Tibial nerve (tissue), 4 donors: ENCODE measurements at regions not wholly inside any gene's neighbourhood (a gene's known extent, or its start where the extent isn't known, plus 50 kb on each side); places are given as distances from the start of the nearest gene placed in this dataset.

Experiments
- DNase-seq, 2 donors: peaks; one replicate each; pipeline ENCODE4 v3.0.0-alpha.2; 2019; ENCODE audit warnings: low spot score in 2 of 2
- H3K27ac ChIP-seq, 4 donors: fragments of 200-600 bp; sonication (generic) in 3 of 4; one replicate each; pipeline ENCODE4 v1.5.1; 2017 to 2019; ENCODE audit warnings: mild to moderate bottlenecking in 1 of 4
- H3K27me3 ChIP-seq, 2 donors: fragments of 200-600 bp; sonication (generic) in 1 of 2; one replicate each; pipeline versions ENCODE4 v1.5.1 to v1.6.0; 2017 to 2019
- H3K36me3 ChIP-seq, 3 donors: fragments of 200-600 bp; sonication (generic); one replicate each; pipeline ENCODE4 v1.5.1; 2018 to 2019
- H3K4me1 ChIP-seq, 4 donors: fragments of 200-600 bp; sonication (generic) in 3 of 4; one replicate each; pipeline ENCODE4 v1.5.1; 2017 to 2019
- H3K4me3 ChIP-seq, 4 donors: fragments of 200-600 bp; sonication (generic) in 3 of 4; one replicate each; pipeline ENCODE4 v1.5.1; 2017 to 2019; ENCODE audit warnings: mild to moderate bottlenecking in 1 of 4, moderate library complexity in 1 of 4
- H3K9me3 ChIP-seq, 4 donors: fragments of 200-600 bp; sonication (generic) in 3 of 4; one replicate each; pipeline ENCODE4 v1.5.1; 2017 to 2019
- EP300 ChIP-seq, 2 donors: sonication (generic); formaldehyde crosslinking; IDR thresholded peaks; one replicate each; pipeline ENCODE4 v1.6.1; 2017; ENCODE audit warnings: antibody characterized with exemption in 2 of 2, mild to moderate bottlenecking in 1 of 2
- POLR2A ChIP-seq, 2 donors: fragments of 450-650 bp; IDR thresholded peaks; one replicate each; pipeline ENCODE4 v1.6.1; 2017; ENCODE audit warnings: antibody characterized with exemption in 2 of 2, mild to moderate bottlenecking in 2 of 2, moderate library complexity in 2 of 2
- WGBS, 2 donors: methylation state at CpG; one replicate each; pipeline ENCODE4 v1.1.5; 2018; 5-methylcytosine and 5-hydroxymethylcytosine counted together
- TF ChIP-seq, protein P1 (sequence below), 5 experiments: fragments of 200-600 bp in 3 of 5; fragments of 450-650 bp in 2 of 5; sonication (generic) in 3 of 5; IDR thresholded peaks; one replicate each; pipeline ENCODE4 v1.5.1; 2016 to 2019; ENCODE audit warnings: antibody characterized with exemption in 5 of 5, mild to moderate bottlenecking in 3 of 5, moderate library complexity in 2 of 5

DNA sequence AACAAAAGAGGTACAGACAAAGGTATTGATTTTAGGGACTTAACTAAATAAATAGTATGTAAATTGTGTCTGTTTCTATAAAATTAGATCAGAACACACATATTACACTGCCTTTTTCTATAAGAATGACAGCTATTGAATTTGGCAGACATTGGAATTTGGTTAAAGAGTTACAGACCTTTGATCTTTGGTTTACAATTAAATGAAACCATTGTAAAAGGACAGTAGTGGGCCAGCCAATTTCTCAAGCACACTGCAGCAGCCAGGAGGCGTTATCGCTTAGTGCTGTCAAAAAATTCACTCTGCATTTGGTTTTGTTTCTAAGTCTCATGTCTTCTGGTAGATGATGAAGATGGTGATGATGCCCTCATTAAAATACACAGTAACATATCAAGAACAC, 175.9 kb downstream of the NR4A2 start:
- Histone ChIP-seq H3K4me3 (no peak overlapping the region), H3K9me3 (no peaks in the 10 kb centered on the region), H3K27ac (no peak overlapping the region), H3K4me1 (peaks cover 0 to 5% (median 2%) of the 10 kb centered on the region in 4 donors), H3K36me3 (no peaks in the 10 kb centered on the region), H3K27me3 (no peaks in the 10 kb centered on the region)
- no peak for DNase-seq
- 45 to 47% methylated on average over 2 of the region's 2 CpGs for WGBS, 2 donors
- TF ChIP-seq, protein P1, sequence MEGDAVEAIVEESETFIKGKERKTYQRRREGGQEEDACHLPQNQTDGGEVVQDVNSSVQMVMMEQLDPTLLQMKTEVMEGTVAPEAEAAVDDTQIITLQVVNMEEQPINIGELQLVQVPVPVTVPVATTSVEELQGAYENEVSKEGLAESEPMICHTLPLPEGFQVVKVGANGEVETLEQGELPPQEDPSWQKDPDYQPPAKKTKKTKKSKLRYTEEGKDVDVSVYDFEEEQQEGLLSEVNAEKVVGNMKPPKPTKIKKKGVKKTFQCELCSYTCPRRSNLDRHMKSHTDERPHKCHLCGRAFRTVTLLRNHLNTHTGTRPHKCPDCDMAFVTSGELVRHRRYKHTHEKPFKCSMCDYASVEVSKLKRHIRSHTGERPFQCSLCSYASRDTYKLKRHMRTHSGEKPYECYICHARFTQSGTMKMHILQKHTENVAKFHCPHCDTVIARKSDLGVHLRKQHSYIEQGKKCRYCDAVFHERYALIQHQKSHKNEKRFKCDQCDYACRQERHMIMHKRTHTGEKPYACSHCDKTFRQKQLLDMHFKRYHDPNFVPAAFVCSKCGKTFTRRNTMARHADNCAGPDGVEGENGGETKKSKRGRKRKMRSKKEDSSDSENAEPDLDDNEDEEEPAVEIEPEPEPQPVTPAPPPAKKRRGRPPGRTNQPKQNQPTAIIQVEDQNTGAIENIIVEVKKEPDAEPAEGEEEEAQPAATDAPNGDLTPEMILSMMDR (IDR thresholded peaks at IDR 0.05), result peak in 3 of 5 experiments; percentile 6 to 32 (median 7)
- TF ChIP-seq EP300 (IDR thresholded peaks at IDR 0.05) (no peak), POLR2A (IDR thresholded peaks at IDR 0.05) (no peak)

DNA sequence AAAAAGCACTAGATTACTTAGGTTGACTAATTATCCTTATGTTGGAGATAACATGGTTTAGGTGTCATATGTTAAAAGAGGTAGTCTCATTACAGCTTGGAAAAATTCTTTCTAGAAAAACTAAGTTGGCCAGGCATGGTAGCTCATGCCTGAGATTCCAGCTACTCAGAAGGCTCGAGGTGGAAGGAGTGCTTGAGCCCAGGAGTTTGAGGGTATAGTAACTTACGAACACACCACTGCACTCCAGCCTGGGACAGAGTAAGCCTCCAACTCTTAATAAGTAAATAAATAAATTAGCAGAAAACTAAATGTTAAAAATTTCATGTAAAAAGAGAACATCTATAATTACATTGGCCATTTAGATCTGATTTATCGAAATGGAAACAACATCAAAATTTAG, 177.2 kb downstream of the NR4A2 start:
- DNase-seq, result no peak
- H3K9me3 ChIP-seq, result no peaks in the 10 kb centered on the region
- H3K36me3 ChIP-seq, result no peaks in the 10 kb centered on the region
- H3K4me3 ChIP-seq, result no peak overlapping the region
- TF ChIP-seq EP300 (IDR thresholded peaks at IDR 0.05) (no peak), POLR2A (IDR thresholded peaks at IDR 0.05) (no peak)
- TF ChIP-seq, protein P1 (IDR thresholded peaks at IDR 0.05), result no peak
- WGBS, 2 donors, result 96 to 98% methylated on average over 3 of the region's 3 CpGs
- no peak overlapping the region for H3K27ac ChIP-seq
- no peaks in the 10 kb centered on the region for H3K27me3 ChIP-seq
- H3K4me1 ChIP-seq, result peaks cover 0 to 5% (median 2%) of the 10 kb centered on the region in 4 donors

DNA sequence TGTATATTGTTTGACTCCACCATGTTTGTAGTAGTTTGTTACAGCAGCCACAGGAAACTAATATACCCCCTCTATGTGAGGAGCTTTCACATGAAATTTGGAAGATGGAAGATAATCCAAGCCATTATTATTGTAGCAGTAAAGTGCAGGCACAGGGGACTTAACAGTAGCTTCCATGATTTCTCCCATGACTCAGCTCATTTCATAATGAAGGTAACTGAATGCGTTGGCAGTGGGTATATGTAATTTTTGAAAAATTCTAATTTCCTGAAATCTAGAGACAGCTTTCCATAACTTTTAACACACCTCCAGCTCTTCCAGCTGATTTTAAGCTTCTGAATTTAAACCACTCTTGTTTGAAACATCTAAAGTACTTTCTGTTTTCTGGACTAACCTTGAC, 181.2 kb downstream of the NR4A2 start:
- no peaks in the 10 kb centered on the region for H3K36me3 ChIP-seq
- no peak overlapping the region for H3K27ac ChIP-seq
- no peaks in the 10 kb centered on the region for H3K9me3 ChIP-seq
- no peak for TF ChIP-seq POLR2A (IDR thresholded peaks at IDR 0.05)
- TF ChIP-seq, protein P1 (IDR thresholded peaks at IDR 0.05), result no peak
- TF ChIP-seq EP300 (IDR thresholded peaks at IDR 0.05), result no peak
- H3K4me1 ChIP-seq, result peaks cover 0 to 9% (median under 1%) of the 10 kb centered on the region in 4 donors
- no peak for DNase-seq
- H3K4me3 ChIP-seq, result no peak overlapping the region
- H3K27me3 ChIP-seq, result no peaks in the 10 kb centered on the region
- 85 to 100% methylated on average over 1 of the region's 1 CpG for WGBS, 2 donors

DNA sequence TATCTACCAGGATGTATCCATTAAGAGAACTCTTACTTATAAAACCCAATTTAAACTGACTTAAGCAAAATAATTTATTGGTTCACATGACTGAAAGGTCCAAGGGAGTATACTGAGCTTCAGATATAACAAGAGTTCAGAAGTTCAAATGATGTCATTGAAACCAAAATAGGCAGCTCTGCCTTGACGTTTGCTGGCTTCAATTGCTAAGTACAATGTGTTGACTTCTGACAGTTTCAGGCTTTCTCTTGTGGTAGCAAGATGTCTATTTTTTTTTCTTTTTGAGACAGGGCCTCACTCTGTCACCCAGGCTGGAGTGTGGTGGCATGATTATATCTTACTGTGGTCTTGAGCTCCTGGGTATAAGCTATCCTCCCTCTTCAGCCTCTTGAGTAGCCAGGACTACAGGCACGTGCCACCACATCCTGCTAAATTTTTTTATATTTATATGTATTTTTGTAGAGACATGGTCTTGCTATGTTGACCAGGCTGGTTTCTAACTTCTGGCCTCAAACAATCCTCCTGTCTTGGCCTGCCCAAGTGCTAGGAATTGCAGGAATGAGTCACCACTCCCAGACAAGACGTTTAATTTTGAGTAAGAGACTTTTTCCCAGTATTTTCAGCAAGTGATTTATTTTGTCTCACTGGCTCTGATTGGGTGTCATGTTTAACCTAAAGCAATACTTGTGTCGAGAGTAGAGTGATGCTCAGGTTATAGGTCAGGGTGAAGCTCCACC, 184.8 kb downstream of the NR4A2 start:
- Histone ChIP-seq H3K4me3 (no peak overlapping the region), H3K36me3 (no peaks in the 10 kb centered on the region), H3K4me1 (peaks cover 0 to 9% (median 0%) of the 10 kb centered on the region in 4 donors), H3K27me3 (no peaks in the 10 kb centered on the region), H3K9me3 (no peaks in the 10 kb centered on the region), H3K27ac (no peak overlapping the region)
- TF ChIP-seq, protein P1 (IDR thresholded peaks at IDR 0.05), result no peak
- TF ChIP-seq EP300 (IDR thresholded peaks at IDR 0.05) (no peak), POLR2A (IDR thresholded peaks at IDR 0.05) (no peak)
- DNase-seq, result no peak
- 40 to 42% methylated on average over 4 of the region's 4 CpGs for WGBS, 2 donors

DNA sequence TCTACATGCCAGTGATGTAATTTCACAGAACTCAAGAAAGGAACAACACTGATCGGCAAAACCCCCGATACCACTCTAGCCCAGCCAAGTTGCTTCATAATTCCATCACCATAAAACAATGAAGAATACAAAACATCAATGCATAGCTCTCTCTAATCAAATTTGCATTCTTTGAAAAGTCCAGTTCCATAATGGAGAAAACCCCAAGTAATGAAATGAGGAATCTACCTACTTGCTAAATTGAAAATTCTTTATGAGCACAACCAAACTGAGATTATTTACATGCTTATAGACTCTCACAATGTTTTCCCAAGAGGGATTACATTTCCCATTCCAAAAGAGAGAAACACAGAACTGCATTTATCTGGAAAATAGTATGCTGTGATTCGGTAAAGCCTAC, 186.5 kb downstream of the NR4A2 start:
- no peak overlapping the region for H3K27ac ChIP-seq
- H3K4me3 ChIP-seq, result no peak overlapping the region
- peaks cover 0 to 9% (median 0%) of the 10 kb centered on the region in 4 donors for H3K4me1 ChIP-seq
- TF ChIP-seq, protein P1 (IDR thresholded peaks at IDR 0.05), result no peak
- no peak for TF ChIP-seq EP300 (IDR thresholded peaks at IDR 0.05)
- no peak for TF ChIP-seq POLR2A (IDR thresholded peaks at IDR 0.05)
- H3K9me3 ChIP-seq, result no peaks in the 10 kb centered on the region
- 27 to 40% methylated on average over 3 of the region's 3 CpGs for WGBS, 2 donors
- no peaks in the 10 kb centered on the region for H3K36me3 ChIP-seq
- DNase-seq, result no peak
- no peaks in the 10 kb centered on the region for H3K27me3 ChIP-seq
